Neural progenitor cell (in vitro differentiated cells): ENCODE measurements at regions not wholly inside any gene's neighbourhood (a gene's known extent, or its start where the extent isn't known, plus 50 kb on each side); places are given as distances from the start of the nearest gene placed in this dataset.
A peak's percentile ranks its signal among the peaks of the same experiment; 100 is the strongest.

ENCODE experiments used
- DNase-seq: peaks from one replicate; pipeline ENCODE4 v3.0.0-alpha.2; 2016; ENCODE audit warnings: low spot score
- H2AFZ ChIP-seq: fragments of 200-600 bp; sonication (generic); replicated peaks from 2 replicates; pipeline ENCODE4 v1.6.1; 2016; ENCODE audit warnings: antibody characterized with exemption
- H3F3A ChIP-seq: fragments of 200-600 bp; sonication (generic); 2 replicates; pipeline ENCODE4 v1.6.1; 2016; ENCODE audit warnings: antibody characterized with exemption, low read depth
- H3K27ac ChIP-seq: fragments of 200-600 bp; sonication (generic); 2 replicates; pipeline ENCODE4 v1.5.1; 2016; ENCODE audit warnings: mild to moderate bottlenecking
- H3K27me3 ChIP-seq: fragments of 200-600 bp; sonication (generic); 2 replicates; pipeline ENCODE4 v1.6.1; 2016; ENCODE audit warnings: mild to moderate bottlenecking, moderate library complexity
- H3K36me3 ChIP-seq: fragments of 200-600 bp; sonication (generic); 2 replicates; pipeline ENCODE4 v1.5.1; 2016
- H3K4me1 ChIP-seq: fragments of 200-600 bp; sonication (generic); 2 replicates; pipeline ENCODE4 v1.6.1; 2016; ENCODE audit warnings: mixed run types
- H3K4me2 ChIP-seq: fragments of 200-600 bp; sonication (generic); 2 replicates; pipeline ENCODE4 v1.6.1; 2016
- H3K4me3 ChIP-seq: fragments of 200-600 bp; sonication (generic); 2 replicates; pipeline ENCODE4 v1.5.1; 2016
- H3K79me2 ChIP-seq: fragments of 200-600 bp; sonication (generic); 2 replicates; pipeline ENCODE4 v1.6.1; 2016; ENCODE audit warnings: low read depth
- H3K9ac ChIP-seq: fragments of 200-600 bp; sonication (generic); 2 replicates; pipeline ENCODE4 v1.6.1; 2016
- H3K9me3 ChIP-seq: fragments of 200-600 bp; sonication (generic); 2 replicates; pipeline ENCODE4 v1.5.1; 2016; ENCODE audit warnings: low read depth
- H4K20me1 ChIP-seq: fragments of 200-600 bp; sonication (generic); 2 replicates; pipeline ENCODE4 v1.6.1; 2016; ENCODE audit warnings: low read depth
- H3K27ac Mint-ChIP-seq: 3 replicates; pipeline ENCODE4 v1.8.0; 2021; ENCODE audit warnings: mixed read lengths
- H3K27me3 Mint-ChIP-seq: 2 replicates; pipeline ENCODE4 v1.8.0; 2022; ENCODE audit warnings: low read depth, mild to moderate bottlenecking, inconsistent platforms, moderate library complexity, mixed read lengths; ENCODE audit not compliant: insufficient read depth
- H3K36me3 Mint-ChIP-seq: 3 replicates; pipeline ENCODE4 v1.8.0; 2021; ENCODE audit warnings: mixed read lengths
- H3K4me1 Mint-ChIP-seq: 3 replicates; pipeline ENCODE4 v1.8.0; 2021; ENCODE audit warnings: mixed read lengths
- H3K4me3 Mint-ChIP-seq: 3 replicates; pipeline ENCODE4 v1.8.0; 2021; ENCODE audit warnings: mild to moderate bottlenecking, moderate library complexity, mixed read lengths
- H3K9me3 Mint-ChIP-seq: 3 replicates; pipeline ENCODE4 v1.8.0; 2020; ENCODE audit warnings: mixed read lengths
- EZH2 ChIP-seq: fragments of 200-600 bp; sonication (generic); IDR thresholded peaks from 2 replicates; pipeline ENCODE4 v1.6.1; 2017; ENCODE audit warnings: antibody characterized with exemption, mild to moderate bottlenecking, moderate library complexity
- EZH2phosphoT487 ChIP-seq: fragments of 200-600 bp; sonication (generic); IDR thresholded peaks from 2 replicates; pipeline ENCODE4 v1.6.1; 2017; ENCODE audit warnings: antibody characterized with exemption
- TF ChIP-seq, protein P1 (sequence below): fragments of 200-600 bp; sonication (generic); IDR thresholded peaks from 2 replicates; pipeline ENCODE4 v1.5.1; 2017; ENCODE audit warnings: antibody characterized with exemption, mild to moderate bottlenecking

DNA sequence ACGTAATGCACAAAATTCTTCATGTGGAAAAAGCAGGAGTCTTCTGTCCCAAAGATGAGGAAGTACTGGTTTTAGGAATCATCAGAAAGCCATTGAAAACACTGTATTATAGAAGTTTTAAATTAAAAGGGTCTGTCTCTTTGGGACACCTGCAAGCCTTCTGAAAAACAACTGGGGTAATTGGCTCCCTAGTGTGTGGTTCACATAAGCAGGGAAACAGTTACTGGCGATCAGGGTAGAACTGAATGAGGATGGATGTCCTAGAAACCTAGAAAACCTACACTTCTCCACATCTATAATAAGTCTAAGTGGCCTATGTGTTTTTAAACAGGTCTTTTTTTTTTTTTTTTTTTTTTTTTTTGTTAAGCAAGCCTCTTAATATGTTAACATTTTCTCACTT is 945.5 kb upstream of the PCDH10 start:
- Mint-ChIP-seq H3K36me3 (no peaks in the 10 kb centered on the region), H3K9me3 (no peaks in the 10 kb centered on the region), H3K27ac (no peak overlapping the region), H3K4me1 (no peaks in the 10 kb centered on the region), H3K27me3 (no peaks in the 10 kb centered on the region), H3K4me3 (no peak overlapping the region)
- peak overlapping the region; percentile 45 for H2AFZ ChIP-seq
- H3K27ac ChIP-seq, result peak overlapping the region; percentile 39
- H3K4me3 ChIP-seq, result peak overlapping the region; percentile 7
- H3F3A ChIP-seq, result no peaks in the 10 kb centered on the region
- H3K9me3 ChIP-seq, result no peaks in the 10 kb centered on the region
- TF ChIP-seq EZH2 (no peak), EZH2phosphoT487 (no peak)
- TF ChIP-seq, protein P1, sequence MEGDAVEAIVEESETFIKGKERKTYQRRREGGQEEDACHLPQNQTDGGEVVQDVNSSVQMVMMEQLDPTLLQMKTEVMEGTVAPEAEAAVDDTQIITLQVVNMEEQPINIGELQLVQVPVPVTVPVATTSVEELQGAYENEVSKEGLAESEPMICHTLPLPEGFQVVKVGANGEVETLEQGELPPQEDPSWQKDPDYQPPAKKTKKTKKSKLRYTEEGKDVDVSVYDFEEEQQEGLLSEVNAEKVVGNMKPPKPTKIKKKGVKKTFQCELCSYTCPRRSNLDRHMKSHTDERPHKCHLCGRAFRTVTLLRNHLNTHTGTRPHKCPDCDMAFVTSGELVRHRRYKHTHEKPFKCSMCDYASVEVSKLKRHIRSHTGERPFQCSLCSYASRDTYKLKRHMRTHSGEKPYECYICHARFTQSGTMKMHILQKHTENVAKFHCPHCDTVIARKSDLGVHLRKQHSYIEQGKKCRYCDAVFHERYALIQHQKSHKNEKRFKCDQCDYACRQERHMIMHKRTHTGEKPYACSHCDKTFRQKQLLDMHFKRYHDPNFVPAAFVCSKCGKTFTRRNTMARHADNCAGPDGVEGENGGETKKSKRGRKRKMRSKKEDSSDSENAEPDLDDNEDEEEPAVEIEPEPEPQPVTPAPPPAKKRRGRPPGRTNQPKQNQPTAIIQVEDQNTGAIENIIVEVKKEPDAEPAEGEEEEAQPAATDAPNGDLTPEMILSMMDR, result no peak
- peaks cover 13% of the 10 kb centered on the region for H3K4me1 ChIP-seq
- H3K27me3 ChIP-seq, result no peaks in the 10 kb centered on the region
- H4K20me1 ChIP-seq, result no peaks in the 10 kb centered on the region
- no peaks in the 10 kb centered on the region for H3K79me2 ChIP-seq
- no peak overlapping the region for H3K9ac ChIP-seq
- H3K36me3 ChIP-seq, result no peaks in the 10 kb centered on the region
- DNase-seq, result peak; percentile 41
- peak overlapping the region; percentile 54 for H3K4me2 ChIP-seq

DNA sequence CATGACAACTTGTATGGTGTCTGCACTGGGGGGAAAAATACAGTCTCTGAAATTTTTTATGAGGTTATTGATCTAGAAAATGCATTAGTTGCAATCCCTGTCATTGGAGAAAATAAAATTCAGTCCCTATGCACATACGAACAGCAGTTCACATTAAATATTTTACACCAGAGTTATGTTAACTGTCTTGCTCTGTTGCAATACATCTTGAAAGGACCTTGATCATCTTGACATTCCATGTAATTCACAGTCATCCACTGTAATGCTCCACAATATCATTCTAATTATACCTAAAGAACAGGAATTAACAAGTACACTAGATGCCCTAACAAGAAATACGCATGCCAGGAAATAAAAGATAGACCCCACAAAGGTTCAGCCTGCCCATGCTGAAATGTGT is 934.6 kb upstream of the PCDH10 start:
- Mint-ChIP-seq H3K36me3 (no peaks in the 10 kb centered on the region), H3K4me3 (no peak overlapping the region), H3K9me3 (no peaks in the 10 kb centered on the region), H3K4me1 (no peaks in the 10 kb centered on the region), H3K27me3 (no peaks in the 10 kb centered on the region), H3K27ac (no peak overlapping the region)
- H3K4me3 ChIP-seq, result no peak overlapping the region
- H3K9ac ChIP-seq, result no peak overlapping the region
- no peaks in the 10 kb centered on the region for H3F3A ChIP-seq
- H3K9me3 ChIP-seq, result no peaks in the 10 kb centered on the region
- DNase-seq, result no peak
- H3K4me2 ChIP-seq, result no peak overlapping the region
- no peak overlapping the region for H2AFZ ChIP-seq
- no peaks in the 10 kb centered on the region for H3K79me2 ChIP-seq
- no peaks in the 10 kb centered on the region for H3K36me3 ChIP-seq
- no peak overlapping the region for H3K27ac ChIP-seq
- H3K27me3 ChIP-seq, result no peaks in the 10 kb centered on the region
- H3K4me1 ChIP-seq, result no peaks in the 10 kb centered on the region
- no peak for TF ChIP-seq EZH2phosphoT487
- TF ChIP-seq EZH2, result no peak
- TF ChIP-seq, protein P1, result no peak
- no peaks in the 10 kb centered on the region for H4K20me1 ChIP-seq

DNA sequence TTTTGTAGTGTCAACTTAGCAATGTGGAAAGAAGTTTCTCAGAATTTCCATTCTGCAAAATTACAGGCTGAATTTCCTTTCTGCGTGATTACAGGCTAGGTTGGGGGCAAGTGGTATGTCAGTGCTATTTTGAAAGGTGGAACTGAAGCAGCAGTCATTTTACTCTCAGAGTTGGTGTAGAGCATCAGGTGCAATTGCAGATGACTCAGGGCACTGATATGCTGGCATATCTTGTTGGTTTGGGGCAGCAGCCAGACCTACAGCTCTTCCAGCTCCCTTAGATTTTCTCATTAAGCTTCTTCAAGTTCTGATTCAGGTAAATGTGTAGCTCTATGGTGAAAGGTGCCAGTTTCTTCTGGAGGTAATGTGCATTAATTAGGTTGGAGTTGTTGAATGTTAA is 930.7 kb upstream of the PCDH10 start:
- Mint-ChIP-seq H3K4me3 (no peak overlapping the region), H3K27ac (no peak overlapping the region), H3K27me3 (no peaks in the 10 kb centered on the region), H3K36me3 (no peaks in the 10 kb centered on the region), H3K9me3 (no peaks in the 10 kb centered on the region), H3K4me1 (no peaks in the 10 kb centered on the region)
- Histone ChIP-seq H3K4me1 (no peaks in the 10 kb centered on the region), H2AFZ (peak overlapping the region; percentile 46), H3F3A (no peaks in the 10 kb centered on the region), H3K79me2 (no peaks in the 10 kb centered on the region), H3K36me3 (no peaks in the 10 kb centered on the region), H3K27ac (no peak overlapping the region), H3K9ac (no peak overlapping the region), H3K4me2 (no peak overlapping the region), H3K9me3 (no peaks in the 10 kb centered on the region), H4K20me1 (no peaks in the 10 kb centered on the region), H3K27me3 (no peaks in the 10 kb centered on the region), H3K4me3 (no peak overlapping the region)
- no peak for DNase-seq
- TF ChIP-seq, protein P1, result no peak
- TF ChIP-seq EZH2phosphoT487 (no peak), EZH2 (no peak)
